IMR-90 (cell line): ENCODE measurements at regions not wholly inside any gene's neighbourhood (a gene's known extent, or its start where the extent isn't known, plus 50 kb on each side); places are given as distances from the start of the nearest gene placed in this dataset.

Experiments
- ATAC-seq: fragments of 200-7000 bp; cut with Tn5 transposase; 2 replicates; pipeline ENCODE4 v1.9.1; 2020; ENCODE audit warnings: low read depth, mild to moderate bottlenecking, moderate library complexity
- BruUV-seq: library from RNA; stranded (reverse); fragments of 400-500 nt; replicated peaks from 2 replicates; lab custom pipeline; 2021; lab: Mats Ljungman, UMichigan
- CTCF ChIA-PET: fragments of 300-600 bp; formaldehyde crosslinking; extraction: SDS; loops from one replicate; lab custom pipeline; 2021; ENCODE audit warnings: antibody characterized with exemption; lab: Yijun Ruan, JAX
- POLR2A ChIA-PET: fragments of 300-600 bp; sonication (Branson Sonifier 250); formaldehyde crosslinking; loops from one replicate; lab custom pipeline; 2022; ENCODE audit warnings: antibody characterized with exemption; ENCODE audit not compliant: unreplicated experiment; lab: Charles Lee
- DNase-seq: peaks from one replicate; pipeline ENCODE4 v3.0.0; 2013
- H2AFZ ChIP-seq: replicated peaks from 2 replicates; pipeline ENCODE3; 2013; ENCODE audit warnings: low read length, mild to moderate bottlenecking; ENCODE audit not compliant: poor library complexity
- H2AK5ac ChIP-seq: 2 replicates; pipeline ENCODE4 v1.6.1; 2013; ENCODE audit warnings: low read depth, low read length, inconsistent platforms
- H2AK9ac ChIP-seq: replicated peaks from 2 replicates; pipeline ENCODE3; 2013; ENCODE audit warnings: mild to moderate bottlenecking, low read depth, low read length, moderate library complexity; ENCODE audit not compliant: poor library complexity
- H2BK120ac ChIP-seq: 2 replicates; pipeline ENCODE4 v1.6.1; 2013; ENCODE audit warnings: low read depth, low read length, inconsistent platforms
- H2BK15ac ChIP-seq: 3 replicates; pipeline ENCODE4 v1.6.1; 2013; ENCODE audit warnings: low read depth, low read length, inconsistent platforms
- H2BK20ac ChIP-seq: 2 replicates; pipeline ENCODE4 v1.6.1; 2013; ENCODE audit warnings: low read depth, mild to moderate bottlenecking, inconsistent platforms, low read length, moderate library complexity
- H2BK5ac ChIP-seq: 2 replicates; pipeline ENCODE4 v1.6.1; 2013; ENCODE audit warnings: mild to moderate bottlenecking, low read depth, low read length, inconsistent platforms; ENCODE audit not compliant: poor library complexity, severe bottlenecking
- H3K14ac ChIP-seq: replicated peaks from 2 replicates; pipeline ENCODE4 v1.6.1; 2013; ENCODE audit warnings: low read depth, low read length, inconsistent platforms
- H3K18ac ChIP-seq: 2 replicates; pipeline ENCODE4 v1.6.1; 2013; ENCODE audit warnings: low read depth, low read length, control low read depth
- H3K23ac ChIP-seq: 2 replicates; pipeline ENCODE4 v1.6.1; 2013; ENCODE audit warnings: low read depth, low read length, inconsistent platforms
- H3K27ac ChIP-seq: 2 replicates; pipeline ENCODE4 v1.5.1; 2013; ENCODE audit warnings: mild to moderate bottlenecking, control low read depth, low read length; ENCODE audit not compliant: insufficient read depth
- H3K27me3 ChIP-seq: 2 replicates; pipeline ENCODE4 v1.6.1; 2013; ENCODE audit warnings: low read length; ENCODE audit not compliant: control insufficient read depth, insufficient read depth
- H3K36me3 ChIP-seq: 2 replicates; pipeline ENCODE4 v1.6.1; 2013; ENCODE audit warnings: low read length, mixed read lengths; ENCODE audit not compliant: control insufficient read depth, insufficient read depth
- H3K4ac ChIP-seq: 2 replicates; pipeline ENCODE4 v1.6.1; 2013; ENCODE audit warnings: low read depth, low read length, inconsistent platforms
- H3K4me1 ChIP-seq: 2 replicates; pipeline ENCODE4 v1.6.1; 2013; ENCODE audit warnings: low read length, mixed read lengths; ENCODE audit not compliant: control insufficient read depth, insufficient read depth
- H3K4me2 ChIP-seq: 2 replicates; pipeline ENCODE4 v1.6.1; 2013; ENCODE audit warnings: low read depth, mild to moderate bottlenecking, control low read depth, low read length, moderate library complexity
- H3K4me3 ChIP-seq: 2 replicates; pipeline ENCODE4 v1.5.1; 2013; ENCODE audit warnings: low read depth, mild to moderate bottlenecking, control low read depth, low read length, moderate library complexity; ENCODE audit not compliant: insufficient read depth
- H3K56ac ChIP-seq: 2 replicates; pipeline ENCODE4 v1.6.1; 2013; ENCODE audit warnings: low read length, inconsistent platforms; ENCODE audit not compliant: insufficient read depth; ENCODE audit errors: extremely low read depth
- H3K79me1 ChIP-seq, 2 experiments: 2 replicates each; pipeline ENCODE4 v1.6.1; 2013; ENCODE audit warnings: low read length in 2 of 2, inconsistent platforms in 1 of 2, low read depth in 1 of 2
- H3K9ac ChIP-seq: 2 replicates; pipeline ENCODE4 v1.6.1; 2013; ENCODE audit warnings: low read depth, low read length, control low read depth
- H3K9me1 ChIP-seq: 2 replicates; pipeline ENCODE4 v1.6.1; 2013; ENCODE audit warnings: low read length, inconsistent platforms; ENCODE audit not compliant: insufficient read depth
- H3K9me3 ChIP-seq: 2 replicates; pipeline ENCODE4 v1.6.1; 2013; ENCODE audit warnings: low read length; ENCODE audit not compliant: control insufficient read depth, insufficient read depth
- H4K20me1 ChIP-seq: 2 replicates; pipeline ENCODE4 v1.6.1; 2013; ENCODE audit warnings: low read length, inconsistent platforms; ENCODE audit not compliant: insufficient read depth
- H4K5ac ChIP-seq: 2 replicates; pipeline ENCODE4 v1.6.1; 2013; ENCODE audit warnings: mild to moderate bottlenecking, low read depth, low read length, control low read depth
- H4K8ac ChIP-seq, 2 experiments: 2 replicates each; pipeline ENCODE4 v1.6.1; 2013; ENCODE audit warnings: low read depth in 2 of 2, low read length in 2 of 2, control low read depth in 1 of 2, inconsistent platforms in 1 of 2
- H4K91ac ChIP-seq: 2 replicates; pipeline ENCODE4 v1.6.1; 2013; ENCODE audit warnings: low read depth, low read length, inconsistent platforms; ENCODE audit not compliant: insufficient read depth
- BHLHE40 ChIP-seq: fragments of 150-350 bp; IDR thresholded peaks from 2 replicates; pipeline ENCODE4 v1.6.1; 2016; ENCODE audit warnings: mild to moderate bottlenecking, low read depth, low read length
- CEBPB ChIP-seq: IDR thresholded peaks from 2 replicates; pipeline ENCODE4 v1.6.1; 2012; ENCODE audit warnings: low read depth, low read length, improper control_type of control experiment
- CHD1 ChIP-seq: IDR thresholded peaks from 2 replicates; pipeline ENCODE4 v1.6.1; 2012; ENCODE audit warnings: low read depth, low read length, improper control_type of control experiment
- MAFK ChIP-seq: IDR thresholded peaks from 2 replicates; pipeline ENCODE4 v1.6.1; 2012; ENCODE audit warnings: low read depth, low read length, improper control_type of control experiment
- MAZ ChIP-seq: IDR thresholded peaks from 2 replicates; pipeline ENCODE4 v1.6.1; 2012; ENCODE audit warnings: low read depth, mild to moderate bottlenecking, low read length, improper control_type of control experiment, moderate library complexity, borderline replicate concordance
- NFE2L2 ChIP-seq: fragments of 150-350 bp; IDR thresholded peaks from 2 replicates; pipeline ENCODE4 v1.6.1; 2016; ENCODE audit warnings: low read depth, mild to moderate bottlenecking, low read length
- POLR2A ChIP-seq: IDR thresholded peaks from 2 replicates; pipeline ENCODE4 v1.6.1; 2012; ENCODE audit warnings: mild to moderate bottlenecking, low read depth, low read length
- RAD21 ChIP-seq: IDR thresholded peaks from 2 replicates; pipeline ENCODE4 v1.6.1; 2012; ENCODE audit warnings: low read length, improper control_type of control experiment
- WGBS, 2 experiments: methylation state at CpG; one replicate each; pipeline versions ENCODE4 v1.1.5 to v1.1.7; 2013; ENCODE audit warnings: missing lambda C conversion rate in 2 of 2; ENCODE audit not compliant: insufficient read length in 1 of 2; ENCODE audit errors: extremely low coverage in 2 of 2; 5-methylcytosine and 5-hydroxymethylcytosine counted together
- dilution Hi-C: fragments of 300-500 bp; cut with HindIII; formaldehyde crosslinking; loops from one replicate; pipeline ENCODE4 v1.14.3; 2018; ENCODE audit warnings: low sequenced_read_pairs; ENCODE audit not compliant: unreplicated experiment
- in situ Hi-C: fragments of 300-500 bp; cut with MboI; formaldehyde crosslinking; loops from 3 replicates; pipeline ENCODE4 v1.14.3; 2019; ENCODE audit warnings: low sequenced_read_pairs, inconsistent platforms, mixed read lengths
- intact Hi-C: fragments of 100-400 bp; cut with micrococcal nuclease; formaldehyde crosslinking; loops from 2 replicates; pipeline ENCODE4 v1.10.0; 2022
- TF ChIP-seq, protein P1 (sequence below): conservative IDR thresholded peaks from 2 replicates; pipeline ENCODE4 v1.5.1; 2012; ENCODE audit warnings: mild to moderate bottlenecking, low read depth, low read length, improper control_type of control experiment
- TF ChIP-seq, protein P2 (sequence below): fragments of 150-350 bp; IDR thresholded peaks from 2 replicates; pipeline ENCODE4 v1.6.1; 2016; ENCODE audit warnings: low read depth, mild to moderate bottlenecking, low read length, moderate library complexity, borderline replicate concordance

GRCh38 chr2:215745331-215745730 lies 268.0 kb downstream of the MREG start:
- ATAC-seq (no peak), DNase-seq (no peak)
- Histone ChIP-seq H2AFZ (no peak overlapping the region), H2AK9ac (no peak overlapping the region), H3K9me1 (peaks cover 10% of the 10 kb centered on the region; the same call in 1 of the 2 replicates), H4K91ac (no peak overlapping the region), H2BK20ac (no peak overlapping the region), H3K9me3 (no peaks in the 10 kb centered on the region), H2AK5ac (no peak overlapping the region), H3K4me1 (peaks cover 9% of the 10 kb centered on the region), H4K5ac (no peak overlapping the region), H3K4me3 (no peak overlapping the region), H3K27me3 (no peaks in the 10 kb centered on the region), H3K27ac (no peak overlapping the region), H4K8ac (no peak overlapping the region), H3K23ac (no peak overlapping the region), H3K18ac (no peak overlapping the region), H4K20me1 (no peaks in the 10 kb centered on the region), H3K4me2 (no peak overlapping the region), H2BK120ac (no peak overlapping the region), H3K4ac (no peak overlapping the region; the same call in 1 of the 2 replicates), H3K36me3 (no peaks in the 10 kb centered on the region), H3K9ac (no peak overlapping the region), H3K14ac (no peak overlapping the region), H3K56ac (no peak overlapping the region), H2BK15ac (no peak overlapping the region), H3K79me1 (no peaks in the 10 kb centered on the region), H2BK5ac (no peak overlapping the region)
- no CpG with 5 or more reads among the region's 2 CpGs for WGBS, 2 experiments
- intact Hi-C loops (no loop called here), in situ Hi-C loops (no loop called here), dilution Hi-C loops (no loop called here)
- POLR2A ChIA-PET: no interaction called here
- no TSS peak for BruUV-seq
- CTCF ChIA-PET: interaction anchor here (0.6 kb wide), 1 partner anchor 1449 kb away, joined by 3 read pairs; no protein-coding TSS in a partner anchor
- no peak for TF ChIP-seq POLR2A
- no peak for TF ChIP-seq NFE2L2
- TF ChIP-seq CEBPB: no peak
- no peak for TF ChIP-seq BHLHE40
- TF ChIP-seq MAFK: no peak
- no peak for TF ChIP-seq MAZ
- TF ChIP-seq, protein P1, sequence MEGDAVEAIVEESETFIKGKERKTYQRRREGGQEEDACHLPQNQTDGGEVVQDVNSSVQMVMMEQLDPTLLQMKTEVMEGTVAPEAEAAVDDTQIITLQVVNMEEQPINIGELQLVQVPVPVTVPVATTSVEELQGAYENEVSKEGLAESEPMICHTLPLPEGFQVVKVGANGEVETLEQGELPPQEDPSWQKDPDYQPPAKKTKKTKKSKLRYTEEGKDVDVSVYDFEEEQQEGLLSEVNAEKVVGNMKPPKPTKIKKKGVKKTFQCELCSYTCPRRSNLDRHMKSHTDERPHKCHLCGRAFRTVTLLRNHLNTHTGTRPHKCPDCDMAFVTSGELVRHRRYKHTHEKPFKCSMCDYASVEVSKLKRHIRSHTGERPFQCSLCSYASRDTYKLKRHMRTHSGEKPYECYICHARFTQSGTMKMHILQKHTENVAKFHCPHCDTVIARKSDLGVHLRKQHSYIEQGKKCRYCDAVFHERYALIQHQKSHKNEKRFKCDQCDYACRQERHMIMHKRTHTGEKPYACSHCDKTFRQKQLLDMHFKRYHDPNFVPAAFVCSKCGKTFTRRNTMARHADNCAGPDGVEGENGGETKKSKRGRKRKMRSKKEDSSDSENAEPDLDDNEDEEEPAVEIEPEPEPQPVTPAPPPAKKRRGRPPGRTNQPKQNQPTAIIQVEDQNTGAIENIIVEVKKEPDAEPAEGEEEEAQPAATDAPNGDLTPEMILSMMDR: no peak
- TF ChIP-seq RAD21: no peak
- TF ChIP-seq, protein P2, sequence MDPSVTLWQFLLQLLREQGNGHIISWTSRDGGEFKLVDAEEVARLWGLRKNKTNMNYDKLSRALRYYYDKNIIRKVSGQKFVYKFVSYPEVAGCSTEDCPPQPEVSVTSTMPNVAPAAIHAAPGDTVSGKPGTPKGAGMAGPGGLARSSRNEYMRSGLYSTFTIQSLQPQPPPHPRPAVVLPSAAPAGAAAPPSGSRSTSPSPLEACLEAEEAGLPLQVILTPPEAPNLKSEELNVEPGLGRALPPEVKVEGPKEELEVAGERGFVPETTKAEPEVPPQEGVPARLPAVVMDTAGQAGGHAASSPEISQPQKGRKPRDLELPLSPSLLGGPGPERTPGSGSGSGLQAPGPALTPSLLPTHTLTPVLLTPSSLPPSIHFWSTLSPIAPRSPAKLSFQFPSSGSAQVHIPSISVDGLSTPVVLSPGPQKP: no peak
- TF ChIP-seq CHD1: no peak
